H1 (cell line): ENCODE measurements at regions not wholly inside any gene's neighbourhood (a gene's known extent, or its start where the extent isn't known, plus 50 kb on each side); places are given as distances from the start of the nearest gene placed in this dataset.

Source experiments
- BCL11A ChIP-seq, 2 experiments: IDR thresholded peaks; one replicate each; pipeline ENCODE4 v1.6.1; 2011; ENCODE audit warnings: low read depth in 2 of 2, low read length in 2 of 2, mild to moderate bottlenecking in 2 of 2
- CREB1 ChIP-seq: IDR thresholded peaks from 2 replicates; pipeline ENCODE4 v1.6.1; 2012; ENCODE audit warnings: inconsistent platforms
- EGR1 ChIP-seq: IDR thresholded peaks from 2 replicates; pipeline ENCODE4 v1.6.1; 2011; ENCODE audit warnings: low read depth, low read length, borderline replicate concordance
- HDAC6 ChIP-seq: IDR thresholded peaks from one replicate; pipeline ENCODE4 v1.7.1; 2012; ENCODE audit warnings: low read depth, mild to moderate bottlenecking, inconsistent platforms, low read length, moderate library complexity
- JUN ChIP-seq: IDR thresholded peaks from 2 replicates; pipeline ENCODE4 v1.6.1; 2011; ENCODE audit warnings: low read depth, mild to moderate bottlenecking, improper control_type of control experiment, low read length
- JUND ChIP-seq: IDR thresholded peaks from 2 replicates; pipeline ENCODE4 v1.6.1; 2011; ENCODE audit warnings: mild to moderate bottlenecking, improper control_type of control experiment, low read length
- KDM4A ChIP-seq: IDR thresholded peaks from one replicate; pipeline ENCODE4 v1.7.1; 2012; ENCODE audit warnings: low read depth, mild to moderate bottlenecking, moderate library complexity, low read length, inconsistent platforms; ENCODE audit not compliant: severe bottlenecking
- POLR2A ChIP-seq, 2 experiments: IDR thresholded peaks; 1 replicate in 1 of 2; 2 replicates in 1 of 2; pipeline ENCODE4 v1.6.1; 2011; ENCODE audit warnings: low read depth in 2 of 2, low read length in 2 of 2, mild to moderate bottlenecking in 2 of 2; ENCODE audit errors: control extremely low read depth in 1 of 2
- RAD21 ChIP-seq, 2 experiments: IDR thresholded peaks in 1 of 2; conservative IDR thresholded peaks in 1 of 2; 2 replicates each; pipeline ENCODE4 v1.6.1; 2011; ENCODE audit warnings: low read depth in 2 of 2, low read length in 2 of 2, improper control_type of control experiment in 1 of 2, inconsistent platforms in 1 of 2, mild to moderate bottlenecking in 1 of 2, moderate library complexity in 1 of 2
- RNF2 ChIP-seq: fragments of 200-900, 300-1000 bp; sonication (generic); IDR thresholded peaks from 2 replicates; pipeline ENCODE4 v1.7.1; 2016; ENCODE audit warnings: borderline replicate concordance, low read depth, mild to moderate bottlenecking, antibody characterized with exemption, low read length; ENCODE audit not compliant: poor library complexity, severe bottlenecking; ENCODE audit errors: missing control alignments
- TBP ChIP-seq: IDR thresholded peaks from 2 replicates; pipeline ENCODE4 v1.6.1; 2011; ENCODE audit warnings: low read depth, low read length, improper control_type of control experiment
- TEAD4 ChIP-seq: IDR thresholded peaks from 2 replicates; pipeline ENCODE4 v1.6.1; 2012; ENCODE audit warnings: low read depth, low read length, inconsistent platforms, mixed read lengths
- TF ChIP-seq, protein P1 (sequence below): fragments of 300-600 bp; sonication (generic); IDR thresholded peaks from 2 replicates; pipeline ENCODE4 v1.7.1; 2012; ENCODE audit warnings: low read length, moderate library complexity, mild to moderate bottlenecking, inconsistent platforms; ENCODE audit not compliant: insufficient replicate concordance

GRCh38 chr6:85127168-85127498, 322.8 kb upstream of the NT5E start (continued):
- TF ChIP-seq, protein P1, sequence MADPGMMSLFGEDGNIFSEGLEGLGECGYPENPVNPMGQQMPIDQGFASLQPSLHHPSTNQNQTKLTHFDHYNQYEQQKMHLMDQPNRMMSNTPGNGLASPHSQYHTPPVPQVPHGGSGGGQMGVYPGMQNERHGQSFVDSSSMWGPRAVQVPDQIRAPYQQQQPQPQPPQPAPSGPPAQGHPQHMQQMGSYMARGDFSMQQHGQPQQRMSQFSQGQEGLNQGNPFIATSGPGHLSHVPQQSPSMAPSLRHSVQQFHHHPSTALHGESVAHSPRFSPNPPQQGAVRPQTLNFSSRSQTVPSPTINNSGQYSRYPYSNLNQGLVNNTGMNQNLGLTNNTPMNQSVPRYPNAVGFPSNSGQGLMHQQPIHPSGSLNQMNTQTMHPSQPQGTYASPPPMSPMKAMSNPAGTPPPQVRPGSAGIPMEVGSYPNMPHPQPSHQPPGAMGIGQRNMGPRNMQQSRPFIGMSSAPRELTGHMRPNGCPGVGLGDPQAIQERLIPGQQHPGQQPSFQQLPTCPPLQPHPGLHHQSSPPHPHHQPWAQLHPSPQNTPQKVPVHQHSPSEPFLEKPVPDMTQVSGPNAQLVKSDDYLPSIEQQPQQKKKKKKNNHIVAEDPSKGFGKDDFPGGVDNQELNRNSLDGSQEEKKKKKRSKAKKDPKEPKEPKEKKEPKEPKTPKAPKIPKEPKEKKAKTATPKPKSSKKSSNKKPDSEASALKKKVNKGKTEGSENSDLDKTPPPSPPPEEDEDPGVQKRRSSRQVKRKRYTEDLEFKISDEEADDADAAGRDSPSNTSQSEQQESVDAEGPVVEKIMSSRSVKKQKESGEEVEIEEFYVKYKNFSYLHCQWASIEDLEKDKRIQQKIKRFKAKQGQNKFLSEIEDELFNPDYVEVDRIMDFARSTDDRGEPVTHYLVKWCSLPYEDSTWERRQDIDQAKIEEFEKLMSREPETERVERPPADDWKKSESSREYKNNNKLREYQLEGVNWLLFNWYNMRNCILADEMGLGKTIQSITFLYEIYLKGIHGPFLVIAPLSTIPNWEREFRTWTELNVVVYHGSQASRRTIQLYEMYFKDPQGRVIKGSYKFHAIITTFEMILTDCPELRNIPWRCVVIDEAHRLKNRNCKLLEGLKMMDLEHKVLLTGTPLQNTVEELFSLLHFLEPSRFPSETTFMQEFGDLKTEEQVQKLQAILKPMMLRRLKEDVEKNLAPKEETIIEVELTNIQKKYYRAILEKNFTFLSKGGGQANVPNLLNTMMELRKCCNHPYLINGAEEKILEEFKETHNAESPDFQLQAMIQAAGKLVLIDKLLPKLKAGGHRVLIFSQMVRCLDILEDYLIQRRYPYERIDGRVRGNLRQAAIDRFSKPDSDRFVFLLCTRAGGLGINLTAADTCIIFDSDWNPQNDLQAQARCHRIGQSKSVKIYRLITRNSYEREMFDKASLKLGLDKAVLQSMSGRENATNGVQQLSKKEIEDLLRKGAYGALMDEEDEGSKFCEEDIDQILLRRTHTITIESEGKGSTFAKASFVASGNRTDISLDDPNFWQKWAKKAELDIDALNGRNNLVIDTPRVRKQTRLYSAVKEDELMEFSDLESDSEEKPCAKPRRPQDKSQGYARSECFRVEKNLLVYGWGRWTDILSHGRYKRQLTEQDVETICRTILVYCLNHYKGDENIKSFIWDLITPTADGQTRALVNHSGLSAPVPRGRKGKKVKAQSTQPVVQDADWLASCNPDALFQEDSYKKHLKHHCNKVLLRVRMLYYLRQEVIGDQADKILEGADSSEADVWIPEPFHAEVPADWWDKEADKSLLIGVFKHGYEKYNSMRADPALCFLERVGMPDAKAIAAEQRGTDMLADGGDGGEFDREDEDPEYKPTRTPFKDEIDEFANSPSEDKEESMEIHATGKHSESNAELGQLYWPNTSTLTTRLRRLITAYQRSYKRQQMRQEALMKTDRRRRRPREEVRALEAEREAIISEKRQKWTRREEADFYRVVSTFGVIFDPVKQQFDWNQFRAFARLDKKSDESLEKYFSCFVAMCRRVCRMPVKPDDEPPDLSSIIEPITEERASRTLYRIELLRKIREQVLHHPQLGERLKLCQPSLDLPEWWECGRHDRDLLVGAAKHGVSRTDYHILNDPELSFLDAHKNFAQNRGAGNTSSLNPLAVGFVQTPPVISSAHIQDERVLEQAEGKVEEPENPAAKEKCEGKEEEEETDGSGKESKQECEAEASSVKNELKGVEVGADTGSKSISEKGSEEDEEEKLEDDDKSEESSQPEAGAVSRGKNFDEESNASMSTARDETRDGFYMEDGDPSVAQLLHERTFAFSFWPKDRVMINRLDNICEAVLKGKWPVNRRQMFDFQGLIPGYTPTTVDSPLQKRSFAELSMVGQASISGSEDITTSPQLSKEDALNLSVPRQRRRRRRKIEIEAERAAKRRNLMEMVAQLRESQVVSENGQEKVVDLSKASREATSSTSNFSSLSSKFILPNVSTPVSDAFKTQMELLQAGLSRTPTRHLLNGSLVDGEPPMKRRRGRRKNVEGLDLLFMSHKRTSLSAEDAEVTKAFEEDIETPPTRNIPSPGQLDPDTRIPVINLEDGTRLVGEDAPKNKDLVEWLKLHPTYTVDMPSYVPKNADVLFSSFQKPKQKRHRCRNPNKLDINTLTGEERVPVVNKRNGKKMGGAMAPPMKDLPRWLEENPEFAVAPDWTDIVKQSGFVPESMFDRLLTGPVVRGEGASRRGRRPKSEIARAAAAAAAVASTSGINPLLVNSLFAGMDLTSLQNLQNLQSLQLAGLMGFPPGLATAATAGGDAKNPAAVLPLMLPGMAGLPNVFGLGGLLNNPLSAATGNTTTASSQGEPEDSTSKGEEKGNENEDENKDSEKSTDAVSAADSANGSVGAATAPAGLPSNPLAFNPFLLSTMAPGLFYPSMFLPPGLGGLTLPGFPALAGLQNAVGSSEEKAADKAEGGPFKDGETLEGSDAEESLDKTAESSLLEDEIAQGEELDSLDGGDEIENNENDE: no peak
- TF ChIP-seq RAD21 (IDR thresholded peaks at IDR 0.05 in 1 of 2, conservative IDR thresholded peaks at IDR 0.05 in 1 of 2; ENCODE audit: low read depth in 2 of 2, low read length in 2 of 2) (no peak), JUN (no peak), JUND (no peak), HDAC6 (no peak), RNF2 (no peak), CREB1 (no peak), BCL11A (IDR thresholded peaks at IDR 0.05; ENCODE audit: low read depth in 2 of 2, low read length in 2 of 2) (no peak), KDM4A (no peak), TBP (no peak), TEAD4 (no peak), EGR1 (no peak), POLR2A (IDR thresholded peaks at IDR 0.05; ENCODE audit: control extremely low read depth in 1 of 2, low read depth in 2 of 2, low read length in 2 of 2) (no peak)
